ENCODE measurements at regions not wholly inside any gene's neighbourhood (a gene's known extent, or its start where the extent isn't known, plus 50 kb on each side); places are given as distances from the start of the nearest gene placed in this dataset.

DNA sequence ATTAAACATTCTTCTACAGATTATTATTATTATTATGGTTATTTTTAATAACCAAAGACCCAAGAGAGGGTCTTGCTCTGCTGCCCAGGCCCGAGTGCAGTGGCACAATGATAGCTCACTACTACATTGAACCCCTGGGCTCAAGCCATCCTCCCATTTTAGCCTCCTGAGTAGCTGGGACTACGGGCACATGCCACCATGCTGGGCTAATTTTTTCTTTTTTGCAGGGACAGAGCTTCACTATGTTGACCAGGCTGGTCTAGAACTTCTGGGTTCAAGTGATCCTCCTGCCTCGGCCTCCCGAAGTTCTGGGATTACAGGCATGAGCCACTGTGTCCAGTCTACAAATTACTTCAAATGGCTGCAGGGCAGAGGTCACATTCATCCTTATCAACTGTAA, 179.8 kb downstream of the KCNRG start:
- DNase-seq (ENCODE audit: low spot score), result no peak

DNA sequence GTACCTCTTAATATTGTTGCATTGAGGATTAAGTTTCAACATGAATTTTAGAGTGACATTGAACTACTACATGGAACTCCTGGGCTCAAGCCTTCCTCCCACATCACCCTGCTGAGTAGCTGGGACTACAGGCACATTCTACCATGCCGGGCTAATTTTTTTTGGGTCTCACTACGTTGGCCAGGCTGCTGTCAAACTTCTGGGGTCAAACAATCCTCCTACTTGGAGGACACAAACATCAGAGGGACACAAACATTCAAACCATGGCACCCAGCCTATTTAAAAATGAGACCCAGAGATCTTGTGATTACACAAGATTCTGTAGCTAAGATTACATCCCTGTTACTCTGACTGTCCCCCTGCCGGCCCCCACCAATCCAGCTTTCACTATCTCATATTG, 180.9 kb downstream of the KCNRG start:
- no peak for DNase-seq (ENCODE audit: low spot score)

GRCh38 chr13:50197705-50198104, 182.5 kb downstream of the KCNRG start:
- no peak for DNase-seq (ENCODE audit: low spot score)

DNA sequence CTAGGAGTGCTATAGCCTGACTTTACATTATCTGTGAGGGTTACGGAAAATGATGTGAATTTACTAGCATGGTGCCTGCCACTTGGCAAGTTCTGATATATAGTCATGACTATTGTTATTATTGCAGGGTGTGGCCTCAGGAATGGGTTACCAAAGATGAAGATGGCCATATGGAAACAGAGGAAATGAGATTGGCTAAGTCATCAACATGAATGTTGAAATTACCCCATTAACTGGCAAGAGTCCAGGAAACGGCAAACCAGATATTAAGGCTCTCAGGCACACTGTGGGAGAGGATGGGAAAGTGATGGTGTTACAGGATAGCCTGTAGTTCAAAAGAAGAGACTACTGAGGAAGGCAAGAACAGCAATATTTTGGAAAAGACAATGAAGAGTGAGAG, 183.3 kb downstream of the KCNRG start:
- DNase-seq (ENCODE audit: low spot score), result no peak

DNA sequence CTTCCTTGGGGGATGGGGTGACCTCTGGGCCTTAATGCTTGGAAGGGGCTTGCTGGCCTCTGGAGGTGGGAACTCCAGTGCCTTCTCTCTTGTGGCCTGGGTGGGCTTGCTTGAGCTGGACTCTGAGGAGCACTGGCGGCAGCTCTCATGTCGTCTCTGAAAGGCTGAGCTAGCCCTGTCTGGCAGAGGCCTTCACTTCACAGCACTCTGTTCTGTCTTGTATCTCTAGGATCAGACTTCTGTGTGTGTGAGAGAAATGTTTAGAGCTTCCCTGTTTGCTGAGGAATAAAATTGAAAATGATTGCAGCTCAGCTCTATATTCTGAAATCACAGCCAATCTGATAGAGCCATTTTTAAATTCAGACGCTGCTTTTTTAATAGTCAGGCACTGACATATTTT, 185.3 kb downstream of the KCNRG start:
- no peak for DNase-seq (ENCODE audit: low spot score)

DNA sequence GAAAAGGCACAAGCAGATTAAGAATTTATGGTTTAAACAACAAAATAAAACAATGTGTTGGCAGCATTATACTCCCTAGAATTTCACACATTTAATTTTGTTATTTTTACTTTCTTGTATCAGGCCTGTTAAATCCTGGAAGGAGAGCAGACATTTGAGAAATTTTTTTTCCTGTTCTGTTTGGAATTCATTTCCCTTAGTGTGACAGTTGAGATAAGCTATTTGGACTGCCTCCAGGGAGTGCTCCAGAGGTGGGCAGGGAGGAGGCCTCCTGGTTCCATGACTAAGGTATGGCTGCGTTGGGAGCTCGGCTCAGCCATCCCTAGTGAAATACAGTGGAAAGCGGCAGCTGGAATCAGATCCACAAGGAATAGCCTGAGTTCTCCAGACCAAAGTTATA, 185.7 kb downstream of the KCNRG start:
- DNase-seq (ENCODE audit: low spot score), result no peak

DNA sequence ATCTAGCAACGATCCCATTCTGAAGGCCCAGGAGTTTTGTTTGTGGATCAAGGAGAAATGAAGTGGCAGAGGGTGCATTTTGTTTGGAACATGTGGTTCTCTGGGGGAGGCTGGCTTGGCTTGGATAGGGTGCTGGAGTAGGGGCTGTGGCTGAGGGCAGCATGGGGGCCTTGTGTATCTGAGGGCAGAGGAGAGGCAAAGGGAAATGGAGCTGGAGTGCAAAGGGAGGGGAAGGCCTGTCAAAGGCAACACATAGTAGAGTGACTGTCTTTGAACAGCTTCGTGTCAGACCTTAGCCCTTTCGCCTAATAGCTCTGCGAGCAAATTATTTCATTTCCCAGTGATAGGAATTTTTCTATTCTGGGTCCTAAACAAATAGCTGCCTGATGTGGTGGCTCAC, 187.2 kb downstream of the KCNRG start:
- no peak for DNase-seq (ENCODE audit: low spot score)

- no peak for DNase-seq (ENCODE audit: low spot score)
Measured at GRCh38 chr13:50203256-50203941, 188.2 kb downstream of the KCNRG start.

DNA sequence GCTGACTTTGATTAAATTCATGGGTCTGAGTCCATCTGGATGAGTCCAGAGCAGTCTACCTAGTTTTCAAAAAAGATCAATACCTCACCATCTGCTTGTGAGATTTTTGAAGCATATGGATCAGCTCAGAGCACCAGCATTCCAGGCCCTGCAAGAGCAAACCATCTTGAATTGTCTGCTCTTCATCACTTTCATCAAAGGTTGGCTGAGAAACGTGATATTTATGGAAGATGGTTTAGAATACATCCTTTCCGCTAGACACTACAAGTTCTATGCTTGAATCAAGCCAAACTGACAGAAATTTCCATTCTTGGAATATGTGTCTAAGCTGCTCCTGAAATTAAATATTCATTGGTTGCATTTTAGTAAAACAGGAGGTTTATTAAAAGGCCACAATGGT, 190.3 kb downstream of the KCNRG start:
- no peak for DNase-seq (ENCODE audit: low spot score)

DNA sequence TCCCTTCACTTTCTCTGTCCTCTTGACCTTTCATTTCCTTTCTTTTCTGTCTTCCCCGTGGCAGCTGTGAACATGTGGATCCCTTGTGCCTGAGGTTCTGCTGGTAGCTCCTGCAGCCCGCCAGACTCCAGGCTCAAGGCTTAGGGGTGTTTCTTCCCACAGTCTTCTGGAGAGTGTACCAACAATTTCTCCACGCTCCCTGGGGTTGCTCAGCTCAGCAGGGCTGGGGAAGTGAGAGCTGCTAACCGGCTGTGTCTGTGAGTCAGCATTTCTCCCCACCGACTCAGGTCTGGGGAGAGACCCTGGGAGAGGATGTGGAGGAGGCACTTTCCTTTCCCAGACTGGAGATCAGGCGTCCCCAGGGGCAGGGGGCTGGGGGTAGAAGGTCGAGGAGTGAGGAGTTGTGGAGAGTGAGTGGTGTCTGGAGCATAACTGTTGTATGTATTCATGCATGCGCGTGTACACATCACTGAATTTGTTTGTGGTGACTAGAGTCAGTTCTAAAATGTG, 193.6 kb downstream of the KCNRG start:
- DNase-seq (ENCODE audit: low spot score), result peak; percentile 57

DNA sequence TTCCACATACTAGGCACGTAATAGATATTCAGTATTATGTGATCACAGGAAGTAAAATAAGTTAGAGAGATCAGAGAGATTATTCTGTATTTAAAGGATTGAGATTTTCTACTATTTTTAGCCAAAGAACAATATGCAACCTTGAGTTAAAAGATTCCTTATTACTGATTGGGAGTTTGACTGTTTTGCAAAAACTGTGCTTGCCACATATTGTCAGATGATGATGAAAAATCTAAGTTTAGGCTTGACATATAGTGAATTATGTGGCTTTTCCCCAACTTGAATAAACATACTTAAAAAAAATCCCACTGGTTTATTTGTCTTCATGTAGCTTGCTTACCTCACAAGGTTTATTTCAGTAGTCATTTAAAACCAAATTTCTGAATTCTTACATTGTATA, 194.4 kb downstream of the KCNRG start:
- DNase-seq (ENCODE audit: low spot score), result no peak

- DNase-seq (ENCODE audit: low spot score), result no peak
Measured at GRCh38 chr13:50213526-50213925, 198.3 kb downstream of the KCNRG start.

DNA sequence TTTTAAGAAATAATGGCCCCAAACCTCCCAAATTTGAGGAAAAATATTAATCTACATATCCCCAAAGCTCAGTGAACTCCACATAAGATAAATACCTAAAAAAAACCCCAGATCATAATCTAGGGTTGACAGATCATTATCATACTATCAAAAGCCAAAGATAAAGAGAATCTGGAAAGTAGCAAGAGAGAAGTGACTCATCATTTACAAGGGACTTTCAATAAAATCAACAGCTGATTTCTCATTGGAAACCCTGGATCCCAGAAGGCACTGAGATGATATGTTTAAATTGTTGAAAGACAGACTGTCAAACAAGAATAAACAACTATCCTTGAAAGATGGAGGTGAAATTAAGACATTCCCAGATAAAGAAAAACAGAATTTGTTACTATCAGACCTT, 199.3 kb downstream of the KCNRG start:
- no peak for DNase-seq (ENCODE audit: low spot score)

GRCh38 chr13:50215399-50215798, 200.2 kb downstream of the KCNRG start:
- no peak for DNase-seq (ENCODE audit: low spot score)

- DNase-seq (ENCODE audit: low spot score), result no peak
Measured at GRCh38 chr13:50219743-50220142, 204.5 kb downstream of the KCNRG start.

GRCh38 chr13:50220938-50221337, 205.7 kb downstream of the KCNRG start:
- no peak for DNase-seq (ENCODE audit: low spot score)

- DNase-seq (ENCODE audit: low spot score), result no peak
Measured at GRCh38 chr13:50222569-50223332, 207.5 kb downstream of the KCNRG start.

GRCh38 chr13:50224534-50224933, 209.3 kb downstream of the KCNRG start:
- no peak for DNase-seq (ENCODE audit: low spot score)

- DNase-seq (ENCODE audit: low spot score), result no peak
Measured at GRCh38 chr13:50225193-50226155, 210.2 kb downstream of the KCNRG start.

- no peak for DNase-seq (ENCODE audit: low spot score)
Measured at GRCh38 chr13:50226515-50227155, 211.4 kb downstream of the KCNRG start.

DNA sequence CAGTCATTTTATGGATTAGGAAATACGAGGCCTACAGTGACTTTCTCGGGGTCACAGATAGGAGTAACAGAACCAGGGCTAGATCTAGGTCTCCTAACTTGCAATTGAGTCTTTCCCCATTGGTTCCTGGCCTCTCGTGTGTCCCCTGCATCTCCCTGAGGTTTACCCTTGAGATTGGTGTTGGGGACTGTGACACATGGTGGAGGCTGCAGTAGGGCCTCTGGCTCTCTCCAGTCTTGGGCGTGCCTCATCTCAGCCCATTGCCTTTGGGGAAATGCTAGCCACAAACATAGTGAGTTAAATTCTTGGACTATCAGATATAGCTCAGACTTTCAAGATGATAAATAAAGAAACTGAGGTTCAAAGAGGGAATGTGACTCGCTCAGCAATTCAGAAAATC, 212.1 kb downstream of the KCNRG start:
- no peak for DNase-seq (ENCODE audit: low spot score)

GRCh38 chr13:50228527-50228926, 213.3 kb downstream of the KCNRG start:
- DNase-seq (ENCODE audit: low spot score), result no peak

All from NAMALWA (cell line).